ENCODE measurements at regions not wholly inside any gene's neighbourhood (a gene's known extent, or its start where the extent isn't known, plus 50 kb on each side); places are given as distances from the start of the nearest gene placed in this dataset.

DNA sequence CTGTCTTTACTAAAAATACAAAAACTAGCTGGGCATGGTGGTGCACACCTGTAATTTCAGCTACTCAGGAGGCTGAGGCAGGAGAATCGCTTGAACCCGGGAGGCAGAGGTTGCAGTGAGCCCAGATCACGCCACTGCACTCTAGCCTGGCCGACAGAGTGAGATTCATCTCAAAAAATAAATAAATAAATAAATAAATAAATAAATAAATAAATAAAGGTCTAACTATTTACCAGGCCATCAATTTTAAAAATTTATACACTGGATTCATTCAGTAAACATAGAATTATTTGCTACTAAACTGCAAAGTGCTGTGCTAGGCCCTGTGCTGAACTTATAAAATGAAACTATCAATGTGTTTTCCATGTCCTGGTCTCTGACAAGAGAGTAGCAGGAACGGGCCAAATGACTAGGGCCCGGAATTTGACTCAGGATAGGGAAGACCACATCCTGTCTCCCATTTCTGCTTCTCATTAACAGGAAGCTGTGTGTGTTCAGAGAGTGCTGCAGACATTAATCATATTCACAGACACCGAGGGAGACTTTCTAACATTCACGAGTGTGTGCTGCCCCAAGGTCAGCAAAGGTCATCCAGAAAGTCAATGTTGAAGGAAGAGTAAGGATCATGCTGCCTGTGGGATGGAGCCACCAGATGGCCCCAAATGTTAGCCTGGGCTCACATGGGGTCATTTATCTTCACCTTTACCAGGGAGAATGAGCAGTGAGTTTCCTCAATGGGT lies 95.8 kb downstream of the SPP2 start:
- Histone ChIP-seq H3K4me3 (ENCODE audit: low read depth, low read length, poor library complexity, severe bottlenecking) (no peak overlapping the region), H3K9me3 (ENCODE audit: low read depth, low read length, poor library complexity, severe bottlenecking) (no peaks in the 10 kb centered on the region), H3K27ac (ENCODE audit: low read depth, low read length, poor library complexity, severe bottlenecking) (no peak overlapping the region), H3K4me1 (ENCODE audit: insufficient read depth, low read length, poor library complexity, severe bottlenecking) (no peaks in the 10 kb centered on the region), H3K27me3 (replicated peaks; ENCODE audit: insufficient read depth, low read depth, low read length, poor library complexity) (no peaks in the 10 kb centered on the region), H3K36me3 (ENCODE audit: insufficient read depth, low read length, poor library complexity, severe bottlenecking) (no peaks in the 10 kb centered on the region)
- DNase-seq (ENCODE audit: low spot score): no peak
- BruUV-seq (replicated peaks): no TSS peak
- TF ChIP-seq EZH2 (IDR thresholded peaks at IDR 0.05; ENCODE audit: borderline replicate concordance, low read depth, low read length, poor library complexity, severe bottlenecking) (no peak), CTCF (conservative IDR thresholded peaks at IDR 0.05; ENCODE audit: low read depth, low read length) (no peak)
- ChIA-PET POLR2A (ENCODE audit: low non-redundant PET) (no interaction called here), CTCF (no interaction called here)
- intact Hi-C loops (cut with micrococcal nuclease; ENCODE audit: unreplicated experiment): no loop called here

- Histone ChIP-seq H3K4me3 (ENCODE audit: low read depth, low read length, poor library complexity, severe bottlenecking) (no peak overlapping the region), H3K4me1 (ENCODE audit: insufficient read depth, low read length, poor library complexity, severe bottlenecking) (no peaks in the 10 kb centered on the region), H3K27ac (ENCODE audit: low read depth, low read length, poor library complexity, severe bottlenecking) (no peak overlapping the region), H3K36me3 (ENCODE audit: insufficient read depth, low read length, poor library complexity, severe bottlenecking) (no peaks in the 10 kb centered on the region), H3K27me3 (replicated peaks; ENCODE audit: insufficient read depth, low read depth, low read length, poor library complexity) (no peaks in the 10 kb centered on the region), H3K9me3 (ENCODE audit: low read depth, low read length, poor library complexity, severe bottlenecking) (no peaks in the 10 kb centered on the region)
- POLR2A ChIA-PET (ENCODE audit: low non-redundant PET): no interaction called here
- CTCF ChIA-PET: no interaction called here
- DNase-seq (ENCODE audit: low spot score): no peak
- intact Hi-C loops (cut with micrococcal nuclease; ENCODE audit: unreplicated experiment): no loop called here
- no peak for TF ChIP-seq CTCF (conservative IDR thresholded peaks at IDR 0.05; ENCODE audit: low read depth, low read length)
- no peak for TF ChIP-seq EZH2 (IDR thresholded peaks at IDR 0.05; ENCODE audit: borderline replicate concordance, low read depth, low read length, poor library complexity, severe bottlenecking)
- BruUV-seq (replicated peaks): no TSS peak
Measured at GRCh38 chr2:234145511-234145910, 95.0 kb downstream of the SPP2 start.

DNA sequence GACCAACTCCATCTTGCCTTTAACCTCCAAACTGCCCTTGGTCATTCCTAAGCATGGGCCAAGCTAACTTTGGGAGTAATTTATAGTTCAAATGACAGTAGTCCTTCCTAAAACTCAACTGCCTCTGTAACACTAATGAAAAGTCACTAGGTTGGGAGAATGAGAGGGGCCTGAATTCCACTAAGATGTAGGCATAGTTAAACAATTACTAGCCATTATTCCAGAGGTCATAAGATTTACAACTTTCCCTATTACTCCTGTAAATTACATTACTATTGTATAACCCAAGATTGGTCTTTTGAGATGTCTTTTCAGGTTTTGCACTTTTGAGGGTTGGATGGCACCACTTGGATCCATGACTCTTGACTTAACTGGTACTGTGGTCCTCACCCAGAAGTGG lies 94.6 kb downstream of the SPP2 start:
- no peaks in the 10 kb centered on the region for H3K27me3 ChIP-seq (replicated peaks; ENCODE audit: insufficient read depth, low read depth, low read length, poor library complexity)
- H3K36me3 ChIP-seq (ENCODE audit: insufficient read depth, low read length, poor library complexity, severe bottlenecking): no peaks in the 10 kb centered on the region
- no peaks in the 10 kb centered on the region for H3K9me3 ChIP-seq (ENCODE audit: low read depth, low read length, poor library complexity, severe bottlenecking)
- no peak overlapping the region for H3K4me3 ChIP-seq (ENCODE audit: low read depth, low read length, poor library complexity, severe bottlenecking)
- DNase-seq (ENCODE audit: low spot score): no peak
- TF ChIP-seq CTCF (conservative IDR thresholded peaks at IDR 0.05; ENCODE audit: low read depth, low read length) (no peak), EZH2 (IDR thresholded peaks at IDR 0.05; ENCODE audit: borderline replicate concordance, low read depth, low read length, poor library complexity, severe bottlenecking) (no peak)
- no peaks in the 10 kb centered on the region for H3K4me1 ChIP-seq (ENCODE audit: insufficient read depth, low read length, poor library complexity, severe bottlenecking)
- H3K27ac ChIP-seq (ENCODE audit: low read depth, low read length, poor library complexity, severe bottlenecking): no peak overlapping the region
- intact Hi-C loops (cut with micrococcal nuclease; ENCODE audit: unreplicated experiment): no loop called here
- ChIA-PET CTCF (no interaction called here), POLR2A (ENCODE audit: low non-redundant PET) (no interaction called here)
- BruUV-seq (replicated peaks): no TSS peak
